ENCODE measurements at regions not wholly inside any gene's neighbourhood (a gene's known extent, or its start where the extent isn't known, plus 50 kb on each side); places are given as distances from the start of the nearest gene placed in this dataset.

- no peak for TF ChIP-seq POLR2A (IDR thresholded peaks at IDR 0.05; ENCODE audit: low read depth, low read length)
- TF ChIP-seq EZH2 (IDR thresholded peaks at IDR 0.05; ENCODE audit: borderline replicate concordance, low read depth, low read length, severe bottlenecking), result no peak
- TF ChIP-seq CTCF (IDR thresholded peaks at IDR 0.05; ENCODE audit: extremely low read depth in 1 of 2, insufficient read depth in 1 of 2, low read depth in 1 of 2, low read length in 2 of 2), result no peak
Observed at GRCh38 chr22:40120848-40121247, 56.9 kb upstream of the TNRC6B start.

All from endothelial cell of umbilical vein (primary cell).